ENCODE measurements at regions not wholly inside any gene's neighbourhood (a gene's known extent, or its start where the extent isn't known, plus 50 kb on each side); places are given as distances from the start of the nearest gene placed in this dataset.

GRCh38 chr20:40863355-40863919, 165.2 kb upstream of the TOP1 start:
- TF ChIP-seq CTCF (IDR thresholded peaks at IDR 0.05; ENCODE audit: low read depth, low read length) (no peak), EZH2phosphoT487 (IDR thresholded peaks at IDR 0.05; ENCODE audit: low read depth) (no peak)

Data from OCI-LY3 (cell line).